Osteocyte (in vitro differentiated cells): ENCODE measurements at regions not wholly inside any gene's neighbourhood (a gene's known extent, or its start where the extent isn't known, plus 50 kb on each side); places are given as distances from the start of the nearest gene placed in this dataset.

Experiments
- DNase-seq: peaks from one replicate; pipeline ENCODE4 v3.0.0; 2021; ENCODE audit warnings: mixed read lengths; ENCODE audit not compliant: unreplicated experiment; ENCODE audit errors: extremely low spot score
- H3K27ac Mint-ChIP-seq: one replicate; pipeline ENCODE4 v1.8.0; 2021; ENCODE audit warnings: mild to moderate bottlenecking, mixed read lengths; ENCODE audit not compliant: unreplicated experiment
- H3K27me3 Mint-ChIP-seq: one replicate; pipeline ENCODE4 v1.8.0; 2021; ENCODE audit warnings: mixed read lengths; ENCODE audit not compliant: unreplicated experiment
- H3K36me3 Mint-ChIP-seq: one replicate; pipeline ENCODE4 v1.8.0; 2021; ENCODE audit warnings: mixed read lengths; ENCODE audit not compliant: unreplicated experiment
- H3K4me1 Mint-ChIP-seq: one replicate; pipeline ENCODE4 v1.8.0; 2021; ENCODE audit warnings: mixed read lengths; ENCODE audit not compliant: unreplicated experiment
- H3K4me3 Mint-ChIP-seq: one replicate; pipeline ENCODE4 v1.8.0; 2021; ENCODE audit warnings: mild to moderate bottlenecking, moderate library complexity, mixed read lengths; ENCODE audit not compliant: unreplicated experiment
- H3K9me3 Mint-ChIP-seq: one replicate; pipeline ENCODE4 v1.8.0; 2021; ENCODE audit warnings: mixed read lengths; ENCODE audit not compliant: unreplicated experiment
- TF ChIP-seq, protein P1 (sequence below): fragments of 200-600 bp; sonication (generic); IDR thresholded peaks from 2 replicates; pipeline ENCODE4 v1.5.0; 2021; ENCODE audit warnings: antibody characterized with exemption, mild to moderate bottlenecking, moderate library complexity

DNA sequence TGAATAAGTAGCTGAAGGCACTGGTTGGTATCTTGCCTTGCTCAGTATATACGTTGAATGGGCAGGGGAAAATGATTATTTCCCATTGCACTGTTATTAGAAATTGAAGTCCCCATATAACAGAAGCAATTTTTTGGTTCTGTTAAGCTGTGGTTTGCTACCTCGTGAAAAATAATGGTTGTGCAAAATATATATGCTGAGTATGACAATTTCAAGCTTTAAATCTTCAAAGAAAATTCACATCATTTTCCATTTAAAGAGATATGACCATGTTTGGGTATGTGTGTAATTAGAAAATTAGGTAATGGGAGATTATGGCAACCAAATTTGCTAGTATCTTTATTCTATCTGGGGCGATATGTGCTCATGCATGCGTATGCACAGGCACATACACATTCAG is 139.8 kb downstream of the DMAC1 start:
- H3K27me3 Mint-ChIP-seq: no peaks in the 10 kb centered on the region
- no peaks in the 10 kb centered on the region for H3K4me1 Mint-ChIP-seq
- no peak for DNase-seq
- H3K36me3 Mint-ChIP-seq: no peaks in the 10 kb centered on the region
- H3K4me3 Mint-ChIP-seq: no peak overlapping the region
- H3K9me3 Mint-ChIP-seq: peaks cover 3% of the 10 kb centered on the region
- no peak overlapping the region for H3K27ac Mint-ChIP-seq
- TF ChIP-seq, protein P1, sequence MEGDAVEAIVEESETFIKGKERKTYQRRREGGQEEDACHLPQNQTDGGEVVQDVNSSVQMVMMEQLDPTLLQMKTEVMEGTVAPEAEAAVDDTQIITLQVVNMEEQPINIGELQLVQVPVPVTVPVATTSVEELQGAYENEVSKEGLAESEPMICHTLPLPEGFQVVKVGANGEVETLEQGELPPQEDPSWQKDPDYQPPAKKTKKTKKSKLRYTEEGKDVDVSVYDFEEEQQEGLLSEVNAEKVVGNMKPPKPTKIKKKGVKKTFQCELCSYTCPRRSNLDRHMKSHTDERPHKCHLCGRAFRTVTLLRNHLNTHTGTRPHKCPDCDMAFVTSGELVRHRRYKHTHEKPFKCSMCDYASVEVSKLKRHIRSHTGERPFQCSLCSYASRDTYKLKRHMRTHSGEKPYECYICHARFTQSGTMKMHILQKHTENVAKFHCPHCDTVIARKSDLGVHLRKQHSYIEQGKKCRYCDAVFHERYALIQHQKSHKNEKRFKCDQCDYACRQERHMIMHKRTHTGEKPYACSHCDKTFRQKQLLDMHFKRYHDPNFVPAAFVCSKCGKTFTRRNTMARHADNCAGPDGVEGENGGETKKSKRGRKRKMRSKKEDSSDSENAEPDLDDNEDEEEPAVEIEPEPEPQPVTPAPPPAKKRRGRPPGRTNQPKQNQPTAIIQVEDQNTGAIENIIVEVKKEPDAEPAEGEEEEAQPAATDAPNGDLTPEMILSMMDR: no peak

DNA sequence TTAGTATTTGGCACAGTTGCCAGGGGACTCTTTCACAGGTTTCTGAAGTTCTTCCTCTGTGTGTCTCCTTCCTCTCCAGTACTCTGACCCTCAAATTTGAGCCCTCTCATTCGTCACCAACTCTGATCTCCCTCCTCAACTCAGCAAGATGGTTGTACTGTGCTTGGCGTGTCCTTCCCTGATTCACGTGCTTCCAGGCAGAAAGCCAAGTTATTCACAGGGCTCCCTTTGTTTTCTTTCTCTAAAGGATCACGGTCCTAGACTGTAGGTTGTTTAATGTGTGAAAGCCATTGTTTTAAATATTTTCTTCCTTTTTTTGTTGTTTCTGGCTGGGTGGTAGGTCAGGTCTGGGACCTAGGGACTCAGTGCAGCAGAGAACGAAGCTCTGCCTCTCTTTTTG is 142.9 kb downstream of the DMAC1 start:
- TF ChIP-seq, protein P1: no peak
- H3K4me1 Mint-ChIP-seq: no peaks in the 10 kb centered on the region
- peaks cover 5% of the 10 kb centered on the region for H3K9me3 Mint-ChIP-seq
- H3K27ac Mint-ChIP-seq: no peak overlapping the region
- no peaks in the 10 kb centered on the region for H3K36me3 Mint-ChIP-seq
- H3K4me3 Mint-ChIP-seq: no peak overlapping the region
- H3K27me3 Mint-ChIP-seq: no peaks in the 10 kb centered on the region
- no peak for DNase-seq

DNA sequence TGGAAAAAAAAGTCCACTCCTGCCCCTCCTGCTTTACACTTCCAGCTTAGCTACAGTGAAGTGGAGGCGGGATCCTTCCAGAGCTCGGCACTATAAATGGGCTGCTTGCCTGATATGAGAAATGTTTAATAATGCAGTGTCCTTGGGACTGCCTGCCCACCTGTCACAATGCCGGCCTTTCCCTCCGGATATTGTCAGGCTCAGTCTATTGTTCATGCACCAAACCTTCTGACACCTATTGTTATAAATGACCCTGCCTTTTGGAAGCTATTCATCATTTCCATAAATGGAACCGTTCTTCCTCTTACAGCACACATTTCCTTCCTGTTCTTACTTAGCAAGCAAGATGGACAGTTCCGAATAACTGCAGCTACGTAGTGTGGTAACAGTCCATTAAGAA is 146.3 kb downstream of the DMAC1 start:
- H3K27ac Mint-ChIP-seq: no peak overlapping the region
- no peak for DNase-seq
- no peaks in the 10 kb centered on the region for H3K36me3 Mint-ChIP-seq
- H3K4me3 Mint-ChIP-seq: no peak overlapping the region
- H3K27me3 Mint-ChIP-seq: no peaks in the 10 kb centered on the region
- H3K4me1 Mint-ChIP-seq: no peaks in the 10 kb centered on the region
- TF ChIP-seq, protein P1: no peak
- H3K9me3 Mint-ChIP-seq: peaks cover 5% of the 10 kb centered on the region

DNA sequence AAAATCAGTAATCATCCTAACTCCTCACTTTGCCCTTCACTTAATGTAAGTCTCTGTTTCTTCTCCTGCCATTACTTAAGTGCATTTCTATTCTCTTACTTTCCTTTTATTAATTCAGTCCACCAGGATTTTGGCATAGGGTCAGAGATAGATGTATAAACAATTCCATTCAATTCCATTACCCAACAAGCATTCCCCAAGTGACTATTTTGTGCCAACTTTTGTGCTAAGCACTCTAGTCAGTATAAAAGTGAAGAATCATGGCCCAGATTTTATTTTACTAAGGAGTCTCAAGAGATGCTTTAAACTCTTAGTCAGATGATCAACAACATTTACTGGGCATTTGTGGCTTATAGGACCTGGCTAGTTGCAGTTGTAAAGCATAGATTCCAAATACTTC is 159.3 kb downstream of the DMAC1 start:
- no peaks in the 10 kb centered on the region for H3K27me3 Mint-ChIP-seq
- DNase-seq: no peak
- TF ChIP-seq, protein P1: no peak
- no peaks in the 10 kb centered on the region for H3K4me1 Mint-ChIP-seq
- H3K4me3 Mint-ChIP-seq: no peak overlapping the region
- H3K9me3 Mint-ChIP-seq: peaks cover 26% of the 10 kb centered on the region
- H3K36me3 Mint-ChIP-seq: no peaks in the 10 kb centered on the region
- H3K27ac Mint-ChIP-seq: no peak overlapping the region

DNA sequence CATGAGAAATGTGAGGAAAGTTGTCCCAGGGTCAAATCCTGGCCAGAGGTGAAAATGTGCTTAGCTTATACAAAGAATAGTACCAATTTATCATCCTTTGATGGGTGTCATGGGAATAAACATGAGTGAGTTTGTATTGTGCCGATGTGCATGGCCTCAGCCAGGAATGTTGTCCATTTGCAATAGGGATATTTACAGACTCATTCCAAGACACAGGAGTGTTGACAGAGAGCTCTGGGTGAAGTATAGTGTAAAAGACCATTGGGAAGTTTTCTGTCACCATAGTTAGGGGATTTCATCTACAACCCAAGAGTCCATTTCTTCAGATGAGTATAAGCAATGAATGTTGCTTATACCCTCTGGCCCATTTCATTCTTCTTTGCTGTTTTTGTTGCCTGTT is 160.1 kb downstream of the DMAC1 start:
- Mint-ChIP-seq H3K27ac (no peak overlapping the region), H3K27me3 (no peaks in the 10 kb centered on the region), H3K4me3 (no peak overlapping the region), H3K4me1 (no peaks in the 10 kb centered on the region), H3K9me3 (peaks cover 18% of the 10 kb centered on the region), H3K36me3 (no peaks in the 10 kb centered on the region)
- TF ChIP-seq, protein P1: no peak
- no peak for DNase-seq
